ENCODE measurements at regions not wholly inside any gene's neighbourhood (a gene's known extent, or its start where the extent isn't known, plus 50 kb on each side); places are given as distances from the start of the nearest gene placed in this dataset.

DNA sequence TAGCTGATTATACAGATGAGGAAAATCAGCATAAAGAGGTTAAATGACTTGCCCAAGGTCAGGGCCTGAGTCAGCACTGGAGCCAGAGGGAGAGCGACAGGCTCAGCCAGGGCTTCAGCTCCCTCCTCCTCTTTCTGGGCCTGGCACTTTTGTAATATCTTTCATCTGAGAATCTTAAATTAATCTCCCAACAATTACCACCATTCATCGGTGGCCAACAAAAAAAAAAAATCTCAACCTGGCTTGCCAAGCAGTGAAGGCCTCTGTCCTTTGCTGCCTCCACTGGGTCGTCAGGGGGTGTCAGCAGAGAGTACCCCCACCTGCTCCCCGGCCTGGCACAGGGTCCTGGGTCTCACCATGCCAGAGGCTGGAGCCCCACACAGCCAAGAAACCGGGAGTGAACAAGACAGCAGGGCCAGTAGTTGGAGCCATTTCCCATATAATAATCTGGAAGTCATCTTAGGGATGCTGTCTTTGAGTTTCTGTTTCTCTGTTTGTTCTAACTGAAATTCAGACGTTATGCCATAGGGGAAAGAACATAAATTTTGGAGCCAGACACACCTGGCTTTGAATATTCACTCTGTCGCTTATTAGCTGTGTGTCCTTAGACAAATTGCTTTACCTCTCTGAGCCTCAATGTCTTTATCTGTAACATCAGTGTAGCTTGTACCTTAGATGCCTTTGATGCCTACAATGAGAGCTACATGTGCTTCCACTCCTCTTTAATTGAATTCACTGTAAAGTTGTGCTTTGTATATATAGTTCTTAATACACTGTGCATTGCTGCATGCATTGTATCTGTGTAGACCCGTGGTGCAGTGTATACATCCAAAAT, 299.9 kb upstream of the MSX2 start (continued):
- TF ChIP-seq, protein P1, sequence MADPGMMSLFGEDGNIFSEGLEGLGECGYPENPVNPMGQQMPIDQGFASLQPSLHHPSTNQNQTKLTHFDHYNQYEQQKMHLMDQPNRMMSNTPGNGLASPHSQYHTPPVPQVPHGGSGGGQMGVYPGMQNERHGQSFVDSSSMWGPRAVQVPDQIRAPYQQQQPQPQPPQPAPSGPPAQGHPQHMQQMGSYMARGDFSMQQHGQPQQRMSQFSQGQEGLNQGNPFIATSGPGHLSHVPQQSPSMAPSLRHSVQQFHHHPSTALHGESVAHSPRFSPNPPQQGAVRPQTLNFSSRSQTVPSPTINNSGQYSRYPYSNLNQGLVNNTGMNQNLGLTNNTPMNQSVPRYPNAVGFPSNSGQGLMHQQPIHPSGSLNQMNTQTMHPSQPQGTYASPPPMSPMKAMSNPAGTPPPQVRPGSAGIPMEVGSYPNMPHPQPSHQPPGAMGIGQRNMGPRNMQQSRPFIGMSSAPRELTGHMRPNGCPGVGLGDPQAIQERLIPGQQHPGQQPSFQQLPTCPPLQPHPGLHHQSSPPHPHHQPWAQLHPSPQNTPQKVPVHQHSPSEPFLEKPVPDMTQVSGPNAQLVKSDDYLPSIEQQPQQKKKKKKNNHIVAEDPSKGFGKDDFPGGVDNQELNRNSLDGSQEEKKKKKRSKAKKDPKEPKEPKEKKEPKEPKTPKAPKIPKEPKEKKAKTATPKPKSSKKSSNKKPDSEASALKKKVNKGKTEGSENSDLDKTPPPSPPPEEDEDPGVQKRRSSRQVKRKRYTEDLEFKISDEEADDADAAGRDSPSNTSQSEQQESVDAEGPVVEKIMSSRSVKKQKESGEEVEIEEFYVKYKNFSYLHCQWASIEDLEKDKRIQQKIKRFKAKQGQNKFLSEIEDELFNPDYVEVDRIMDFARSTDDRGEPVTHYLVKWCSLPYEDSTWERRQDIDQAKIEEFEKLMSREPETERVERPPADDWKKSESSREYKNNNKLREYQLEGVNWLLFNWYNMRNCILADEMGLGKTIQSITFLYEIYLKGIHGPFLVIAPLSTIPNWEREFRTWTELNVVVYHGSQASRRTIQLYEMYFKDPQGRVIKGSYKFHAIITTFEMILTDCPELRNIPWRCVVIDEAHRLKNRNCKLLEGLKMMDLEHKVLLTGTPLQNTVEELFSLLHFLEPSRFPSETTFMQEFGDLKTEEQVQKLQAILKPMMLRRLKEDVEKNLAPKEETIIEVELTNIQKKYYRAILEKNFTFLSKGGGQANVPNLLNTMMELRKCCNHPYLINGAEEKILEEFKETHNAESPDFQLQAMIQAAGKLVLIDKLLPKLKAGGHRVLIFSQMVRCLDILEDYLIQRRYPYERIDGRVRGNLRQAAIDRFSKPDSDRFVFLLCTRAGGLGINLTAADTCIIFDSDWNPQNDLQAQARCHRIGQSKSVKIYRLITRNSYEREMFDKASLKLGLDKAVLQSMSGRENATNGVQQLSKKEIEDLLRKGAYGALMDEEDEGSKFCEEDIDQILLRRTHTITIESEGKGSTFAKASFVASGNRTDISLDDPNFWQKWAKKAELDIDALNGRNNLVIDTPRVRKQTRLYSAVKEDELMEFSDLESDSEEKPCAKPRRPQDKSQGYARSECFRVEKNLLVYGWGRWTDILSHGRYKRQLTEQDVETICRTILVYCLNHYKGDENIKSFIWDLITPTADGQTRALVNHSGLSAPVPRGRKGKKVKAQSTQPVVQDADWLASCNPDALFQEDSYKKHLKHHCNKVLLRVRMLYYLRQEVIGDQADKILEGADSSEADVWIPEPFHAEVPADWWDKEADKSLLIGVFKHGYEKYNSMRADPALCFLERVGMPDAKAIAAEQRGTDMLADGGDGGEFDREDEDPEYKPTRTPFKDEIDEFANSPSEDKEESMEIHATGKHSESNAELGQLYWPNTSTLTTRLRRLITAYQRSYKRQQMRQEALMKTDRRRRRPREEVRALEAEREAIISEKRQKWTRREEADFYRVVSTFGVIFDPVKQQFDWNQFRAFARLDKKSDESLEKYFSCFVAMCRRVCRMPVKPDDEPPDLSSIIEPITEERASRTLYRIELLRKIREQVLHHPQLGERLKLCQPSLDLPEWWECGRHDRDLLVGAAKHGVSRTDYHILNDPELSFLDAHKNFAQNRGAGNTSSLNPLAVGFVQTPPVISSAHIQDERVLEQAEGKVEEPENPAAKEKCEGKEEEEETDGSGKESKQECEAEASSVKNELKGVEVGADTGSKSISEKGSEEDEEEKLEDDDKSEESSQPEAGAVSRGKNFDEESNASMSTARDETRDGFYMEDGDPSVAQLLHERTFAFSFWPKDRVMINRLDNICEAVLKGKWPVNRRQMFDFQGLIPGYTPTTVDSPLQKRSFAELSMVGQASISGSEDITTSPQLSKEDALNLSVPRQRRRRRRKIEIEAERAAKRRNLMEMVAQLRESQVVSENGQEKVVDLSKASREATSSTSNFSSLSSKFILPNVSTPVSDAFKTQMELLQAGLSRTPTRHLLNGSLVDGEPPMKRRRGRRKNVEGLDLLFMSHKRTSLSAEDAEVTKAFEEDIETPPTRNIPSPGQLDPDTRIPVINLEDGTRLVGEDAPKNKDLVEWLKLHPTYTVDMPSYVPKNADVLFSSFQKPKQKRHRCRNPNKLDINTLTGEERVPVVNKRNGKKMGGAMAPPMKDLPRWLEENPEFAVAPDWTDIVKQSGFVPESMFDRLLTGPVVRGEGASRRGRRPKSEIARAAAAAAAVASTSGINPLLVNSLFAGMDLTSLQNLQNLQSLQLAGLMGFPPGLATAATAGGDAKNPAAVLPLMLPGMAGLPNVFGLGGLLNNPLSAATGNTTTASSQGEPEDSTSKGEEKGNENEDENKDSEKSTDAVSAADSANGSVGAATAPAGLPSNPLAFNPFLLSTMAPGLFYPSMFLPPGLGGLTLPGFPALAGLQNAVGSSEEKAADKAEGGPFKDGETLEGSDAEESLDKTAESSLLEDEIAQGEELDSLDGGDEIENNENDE (IDR thresholded peaks at IDR 0.05; ENCODE audit: insufficient replicate concordance, low read length) = no peak
- TF ChIP-seq POLR2AphosphoS5 (IDR thresholded peaks at IDR 0.05; ENCODE audit: low read depth, low read length) (no peak), KDM4A (IDR thresholded peaks at IDR 0.05; ENCODE audit: low read depth, low read length, severe bottlenecking) (no peak)
- TF ChIP-seq, protein P2, sequence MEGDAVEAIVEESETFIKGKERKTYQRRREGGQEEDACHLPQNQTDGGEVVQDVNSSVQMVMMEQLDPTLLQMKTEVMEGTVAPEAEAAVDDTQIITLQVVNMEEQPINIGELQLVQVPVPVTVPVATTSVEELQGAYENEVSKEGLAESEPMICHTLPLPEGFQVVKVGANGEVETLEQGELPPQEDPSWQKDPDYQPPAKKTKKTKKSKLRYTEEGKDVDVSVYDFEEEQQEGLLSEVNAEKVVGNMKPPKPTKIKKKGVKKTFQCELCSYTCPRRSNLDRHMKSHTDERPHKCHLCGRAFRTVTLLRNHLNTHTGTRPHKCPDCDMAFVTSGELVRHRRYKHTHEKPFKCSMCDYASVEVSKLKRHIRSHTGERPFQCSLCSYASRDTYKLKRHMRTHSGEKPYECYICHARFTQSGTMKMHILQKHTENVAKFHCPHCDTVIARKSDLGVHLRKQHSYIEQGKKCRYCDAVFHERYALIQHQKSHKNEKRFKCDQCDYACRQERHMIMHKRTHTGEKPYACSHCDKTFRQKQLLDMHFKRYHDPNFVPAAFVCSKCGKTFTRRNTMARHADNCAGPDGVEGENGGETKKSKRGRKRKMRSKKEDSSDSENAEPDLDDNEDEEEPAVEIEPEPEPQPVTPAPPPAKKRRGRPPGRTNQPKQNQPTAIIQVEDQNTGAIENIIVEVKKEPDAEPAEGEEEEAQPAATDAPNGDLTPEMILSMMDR (IDR thresholded peaks at IDR 0.05; ENCODE audit: control extremely low read depth in 1 of 3, insufficient read depth in 1 of 3, low read depth in 1 of 3, low read length in 3 of 3) = peak in 2 of 3 experiments; percentile 24 to 27; a peak in 3 of 4 replicates
